HL-60 (cell line): ENCODE measurements at regions not wholly inside any gene's neighbourhood (a gene's known extent, or its start where the extent isn't known, plus 50 kb on each side); places are given as distances from the start of the nearest gene placed in this dataset.

ENCODE experiments used
- DNase-seq, 2 experiments: peaks; one replicate each; pipeline ENCODE4 v3.0.0-alpha.2; 2010 to 2020; ENCODE audit warnings: low read depth in 1 of 2, low spot score in 1 of 2
- H3K27ac ChIP-seq: fragments of 250-450 bp; sonication (Bioruptor Pico); replicated peaks from 2 replicates; pipeline ENCODE4 v1.5.1; 2020; ENCODE audit warnings: mild to moderate bottlenecking, moderate library complexity
- H3K27me3 ChIP-seq: fragments of 250-450 bp; sonication (Bioruptor Pico); 2 replicates; pipeline ENCODE4 v1.5.1; 2021; ENCODE audit warnings: mild to moderate bottlenecking, moderate library complexity; ENCODE audit not compliant: insufficient read depth, poor library complexity, severe bottlenecking
- H3K4me3 ChIP-seq: replicated peaks from 2 replicates; pipeline ENCODE4 v1.5.1; 2011; ENCODE audit warnings: mild to moderate bottlenecking, control low read depth, low read length; ENCODE audit not compliant: insufficient read depth
- GABPA ChIP-seq: IDR thresholded peaks from 2 replicates; pipeline ENCODE4 v1.6.1; 2012; ENCODE audit warnings: low read depth
- POLR2AphosphoS5 ChIP-seq: IDR thresholded peaks from 2 replicates; pipeline ENCODE4 v1.6.1; 2012; ENCODE audit warnings: low read depth
- SPI1 ChIP-seq: IDR thresholded peaks from 2 replicates; pipeline ENCODE4 v1.6.1; 2012; ENCODE audit warnings: low read depth, mild to moderate bottlenecking, borderline replicate concordance
- TF ChIP-seq, protein P1 (sequence below): IDR thresholded peaks from 2 replicates; pipeline ENCODE4 v1.6.1; 2012; ENCODE audit warnings: low read depth; ENCODE audit not compliant: insufficient replicate concordance
- TF ChIP-seq, protein P2 (sequence below): IDR thresholded peaks from one replicate; pipeline ENCODE4 v1.5.1; 2011; ENCODE audit warnings: low read length, control low read depth, inconsistent platforms; ENCODE audit not compliant: insufficient read depth

DNA sequence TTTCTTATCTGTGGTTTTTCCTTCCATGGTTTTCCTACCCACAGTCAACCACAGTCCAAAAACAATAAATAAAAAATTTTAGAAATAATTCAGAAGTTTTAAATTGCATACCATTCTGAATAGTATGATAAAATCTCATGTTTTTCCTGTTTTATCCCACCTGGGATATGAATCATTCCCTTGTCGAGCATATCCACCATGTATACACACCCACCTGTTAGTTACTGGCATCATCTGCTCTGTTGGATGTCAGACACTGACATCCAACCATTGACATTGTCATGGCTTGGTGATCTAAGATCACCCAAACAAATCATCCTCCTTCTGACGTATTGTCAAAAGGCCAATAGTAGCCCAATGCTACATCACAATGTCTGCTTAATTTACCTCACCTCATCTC, 749.8 kb downstream of the TNS3 start:
- Histone ChIP-seq H3K4me3 (no peak overlapping the region), H3K27ac (no peak overlapping the region), H3K27me3 (no peaks in the 10 kb centered on the region)
- no peak for TF ChIP-seq GABPA
- no peak for DNase-seq

DNA sequence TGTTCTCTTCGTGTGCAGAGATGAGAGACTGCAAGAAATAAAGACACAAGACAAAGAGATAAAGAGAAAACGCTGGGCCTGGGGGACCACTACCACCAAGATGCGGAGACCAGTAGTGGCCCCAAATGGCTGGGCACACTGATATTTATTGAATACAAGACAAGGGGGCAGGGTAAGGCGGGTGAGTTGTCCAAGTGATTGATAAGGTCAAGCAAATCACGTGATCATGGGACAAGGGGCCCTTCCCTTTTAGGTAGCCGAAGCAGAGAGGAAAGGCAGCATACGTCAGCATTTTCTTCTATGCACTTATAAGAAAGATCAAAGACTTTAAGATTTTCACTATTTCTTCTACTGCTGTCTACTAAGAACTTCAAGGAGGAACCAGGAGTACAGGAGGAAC, 762.1 kb downstream of the TNS3 start:
- Histone ChIP-seq H3K27ac (no peak overlapping the region), H3K4me3 (no peak overlapping the region), H3K27me3 (no peaks in the 10 kb centered on the region)
- DNase-seq = no peak
- no peak for TF ChIP-seq GABPA

DNA sequence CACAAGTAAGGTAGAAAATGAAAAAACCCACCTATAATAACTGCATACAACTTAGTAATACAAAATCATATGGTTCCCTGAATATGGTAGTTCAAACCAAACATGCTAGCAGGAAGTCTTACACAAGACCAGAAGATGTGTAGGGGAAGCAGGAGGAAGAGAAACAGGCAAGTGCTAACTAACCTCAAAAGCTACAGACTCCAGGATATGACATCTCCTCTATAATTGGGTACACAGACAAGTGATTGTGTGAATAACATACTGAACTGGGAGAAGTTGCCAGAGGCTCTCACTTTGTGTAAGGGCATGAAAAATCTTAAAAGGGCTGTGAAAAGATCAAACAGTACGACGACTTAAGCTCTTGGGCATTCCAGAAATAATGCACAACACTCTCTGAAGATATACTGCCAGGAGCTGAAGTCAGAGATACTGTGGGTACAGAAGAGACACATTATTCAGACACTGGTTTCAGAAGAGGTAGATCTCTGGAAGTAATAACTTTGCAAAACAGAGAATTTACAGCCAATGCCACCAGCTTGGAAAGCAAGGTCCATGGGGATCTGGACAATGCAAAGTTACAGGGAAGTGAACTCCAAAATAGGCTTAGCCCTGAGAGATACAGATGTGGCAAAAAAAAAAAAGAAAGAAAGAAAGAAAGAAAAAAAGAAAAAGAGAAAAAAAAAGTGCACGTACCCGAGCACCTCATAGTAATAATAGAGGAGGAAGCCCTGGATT, 767.2 kb downstream of the TNS3 start:
- no peak for DNase-seq
- Histone ChIP-seq H3K4me3 (no peak overlapping the region), H3K27me3 (no peaks in the 10 kb centered on the region), H3K27ac (no peak overlapping the region)
- TF ChIP-seq SPI1 (no peak), GABPA (no peak), POLR2AphosphoS5 (no peak)
- TF ChIP-seq, protein P1, sequence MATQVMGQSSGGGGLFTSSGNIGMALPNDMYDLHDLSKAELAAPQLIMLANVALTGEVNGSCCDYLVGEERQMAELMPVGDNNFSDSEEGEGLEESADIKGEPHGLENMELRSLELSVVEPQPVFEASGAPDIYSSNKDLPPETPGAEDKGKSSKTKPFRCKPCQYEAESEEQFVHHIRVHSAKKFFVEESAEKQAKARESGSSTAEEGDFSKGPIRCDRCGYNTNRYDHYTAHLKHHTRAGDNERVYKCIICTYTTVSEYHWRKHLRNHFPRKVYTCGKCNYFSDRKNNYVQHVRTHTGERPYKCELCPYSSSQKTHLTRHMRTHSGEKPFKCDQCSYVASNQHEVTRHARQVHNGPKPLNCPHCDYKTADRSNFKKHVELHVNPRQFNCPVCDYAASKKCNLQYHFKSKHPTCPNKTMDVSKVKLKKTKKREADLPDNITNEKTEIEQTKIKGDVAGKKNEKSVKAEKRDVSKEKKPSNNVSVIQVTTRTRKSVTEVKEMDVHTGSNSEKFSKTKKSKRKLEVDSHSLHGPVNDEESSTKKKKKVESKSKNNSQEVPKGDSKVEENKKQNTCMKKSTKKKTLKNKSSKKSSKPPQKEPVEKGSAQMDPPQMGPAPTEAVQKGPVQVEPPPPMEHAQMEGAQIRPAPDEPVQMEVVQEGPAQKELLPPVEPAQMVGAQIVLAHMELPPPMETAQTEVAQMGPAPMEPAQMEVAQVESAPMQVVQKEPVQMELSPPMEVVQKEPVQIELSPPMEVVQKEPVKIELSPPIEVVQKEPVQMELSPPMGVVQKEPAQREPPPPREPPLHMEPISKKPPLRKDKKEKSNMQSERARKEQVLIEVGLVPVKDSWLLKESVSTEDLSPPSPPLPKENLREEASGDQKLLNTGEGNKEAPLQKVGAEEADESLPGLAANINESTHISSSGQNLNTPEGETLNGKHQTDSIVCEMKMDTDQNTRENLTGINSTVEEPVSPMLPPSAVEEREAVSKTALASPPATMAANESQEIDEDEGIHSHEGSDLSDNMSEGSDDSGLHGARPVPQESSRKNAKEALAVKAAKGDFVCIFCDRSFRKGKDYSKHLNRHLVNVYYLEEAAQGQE = no peak

DNA sequence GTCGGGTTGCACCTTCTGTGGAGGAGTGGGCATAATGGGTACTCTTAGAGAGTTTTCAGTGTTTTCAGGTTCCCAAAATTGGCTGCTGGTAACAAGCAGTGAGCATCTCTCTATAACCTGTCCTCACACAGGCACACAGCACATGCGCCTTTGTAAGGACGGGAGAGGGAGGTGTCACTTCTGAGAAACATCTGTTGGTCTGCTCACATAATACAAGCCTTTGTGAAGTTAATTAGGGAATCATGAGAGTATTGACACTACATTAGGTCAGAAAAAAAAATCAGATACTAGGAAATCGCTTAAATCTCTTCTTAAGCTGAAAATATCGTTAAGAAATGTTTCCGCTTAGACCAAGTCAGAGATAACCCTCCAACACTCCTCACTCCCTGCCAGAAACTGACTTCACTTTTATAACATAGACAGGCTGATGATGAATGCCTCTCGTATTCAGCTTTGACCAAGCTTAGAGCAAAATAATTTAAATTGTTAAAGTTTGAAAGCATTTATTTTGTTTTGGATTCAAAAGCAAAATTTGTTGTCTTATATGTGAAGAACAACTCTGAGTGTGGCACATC, 769.7 kb downstream of the TNS3 start:
- no peaks in the 10 kb centered on the region for H3K27me3 ChIP-seq
- H3K27ac ChIP-seq = no peak overlapping the region
- no peak overlapping the region for H3K4me3 ChIP-seq
- no peak for TF ChIP-seq GABPA
- no peak for TF ChIP-seq POLR2AphosphoS5
- TF ChIP-seq, protein P2, sequence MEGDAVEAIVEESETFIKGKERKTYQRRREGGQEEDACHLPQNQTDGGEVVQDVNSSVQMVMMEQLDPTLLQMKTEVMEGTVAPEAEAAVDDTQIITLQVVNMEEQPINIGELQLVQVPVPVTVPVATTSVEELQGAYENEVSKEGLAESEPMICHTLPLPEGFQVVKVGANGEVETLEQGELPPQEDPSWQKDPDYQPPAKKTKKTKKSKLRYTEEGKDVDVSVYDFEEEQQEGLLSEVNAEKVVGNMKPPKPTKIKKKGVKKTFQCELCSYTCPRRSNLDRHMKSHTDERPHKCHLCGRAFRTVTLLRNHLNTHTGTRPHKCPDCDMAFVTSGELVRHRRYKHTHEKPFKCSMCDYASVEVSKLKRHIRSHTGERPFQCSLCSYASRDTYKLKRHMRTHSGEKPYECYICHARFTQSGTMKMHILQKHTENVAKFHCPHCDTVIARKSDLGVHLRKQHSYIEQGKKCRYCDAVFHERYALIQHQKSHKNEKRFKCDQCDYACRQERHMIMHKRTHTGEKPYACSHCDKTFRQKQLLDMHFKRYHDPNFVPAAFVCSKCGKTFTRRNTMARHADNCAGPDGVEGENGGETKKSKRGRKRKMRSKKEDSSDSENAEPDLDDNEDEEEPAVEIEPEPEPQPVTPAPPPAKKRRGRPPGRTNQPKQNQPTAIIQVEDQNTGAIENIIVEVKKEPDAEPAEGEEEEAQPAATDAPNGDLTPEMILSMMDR = no peak
- no peak for TF ChIP-seq SPI1
- TF ChIP-seq, protein P1 = no peak
- no peak for DNase-seq

DNA sequence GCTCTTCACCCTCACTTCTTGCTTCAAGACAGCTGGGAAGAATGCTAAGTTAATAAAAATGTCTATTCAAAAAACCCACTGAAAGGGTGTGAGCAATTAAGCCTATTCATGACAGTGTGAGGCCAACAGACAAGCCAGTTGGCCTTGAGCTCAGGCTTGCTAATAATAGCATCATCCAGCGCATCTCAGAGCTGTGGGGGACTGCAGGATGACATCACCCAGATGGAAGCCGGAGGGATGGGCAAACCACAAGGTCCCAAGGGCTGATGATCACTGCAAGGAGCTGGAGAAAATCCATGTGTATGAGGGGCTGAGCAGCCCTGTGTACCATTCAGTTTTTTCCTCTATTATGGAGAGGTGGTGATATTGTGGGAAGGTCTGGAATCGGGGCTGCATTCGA, 770.4 kb downstream of the TNS3 start:
- Histone ChIP-seq H3K27ac (no peak overlapping the region), H3K4me3 (no peak overlapping the region), H3K27me3 (no peaks in the 10 kb centered on the region)
- TF ChIP-seq GABPA = no peak
- TF ChIP-seq, protein P2 = no peak
- TF ChIP-seq POLR2AphosphoS5 = no peak
- no peak for TF ChIP-seq SPI1
- TF ChIP-seq, protein P1 = no peak
- no peak for DNase-seq
